Activated naive CD4-positive, alpha-beta T cell treated with anti-CD3 and anti-CD28 coated beads, Interleukin-2, amount 50 U/mL, for 72 hours (primary cell): ENCODE measurements at regions not wholly inside any gene's neighbourhood (a gene's known extent, or its start where the extent isn't known, plus 50 kb on each side); places are given as distances from the start of the nearest gene placed in this dataset.

Source experiments
- ATAC-seq, 2 donors: fragments of 150-1000 bp; cut with Tn5 transposase; 2 replicates each; pipeline ENCODE4 v1.10.0; 2021; ENCODE audit warnings: mild to moderate bottlenecking in 2 of 2, moderate library complexity in 2 of 2
- DNase-seq, 2 donors: peaks; one replicate each; pipeline ENCODE4 v3.0.0; 2021 to 2022; ENCODE audit warnings: low spot score in 2 of 2
- H3K27ac Mint-ChIP-seq, 2 donors: one replicate each; pipeline ENCODE4 v1.8.0; 2022; ENCODE audit warnings: mild to moderate bottlenecking in 2 of 2, mixed read lengths in 2 of 2
- H3K36me3 Mint-ChIP-seq, 2 donors: one replicate each; pipeline ENCODE4 v1.8.0; 2022; ENCODE audit warnings: mixed read lengths in 2 of 2
- H3K9me3 Mint-ChIP-seq, 2 donors: one replicate each; pipeline ENCODE4 v1.8.0; 2022; ENCODE audit warnings: mixed read lengths in 2 of 2

DNA sequence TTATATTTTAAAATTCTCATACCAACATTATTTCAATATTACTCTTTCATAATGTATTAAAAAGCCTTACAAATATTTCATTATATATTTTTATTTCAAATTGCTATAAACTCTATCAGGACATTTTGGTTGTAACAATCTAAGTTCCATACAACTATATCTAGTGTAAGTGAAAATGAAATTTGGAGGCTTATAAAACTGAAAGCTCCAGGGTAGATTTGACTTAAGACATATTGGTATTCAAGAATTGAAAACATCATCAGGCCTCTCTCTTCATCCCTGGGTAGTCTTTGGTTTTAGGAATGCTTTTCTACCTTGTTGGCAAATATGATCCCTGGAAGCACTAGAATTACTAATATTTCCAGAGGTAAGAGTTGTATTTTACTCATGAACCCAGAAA, 342.6 kb downstream of the DTHD1 start:
- ATAC-seq (no peak), DNase-seq (no peak)
- Mint-ChIP-seq H3K9me3 (peaks cover 0 to 4% of the 10 kb centered on the region in 2 donors), H3K36me3 (no peaks in the 10 kb centered on the region), H3K27ac (no peak overlapping the region)

DNA sequence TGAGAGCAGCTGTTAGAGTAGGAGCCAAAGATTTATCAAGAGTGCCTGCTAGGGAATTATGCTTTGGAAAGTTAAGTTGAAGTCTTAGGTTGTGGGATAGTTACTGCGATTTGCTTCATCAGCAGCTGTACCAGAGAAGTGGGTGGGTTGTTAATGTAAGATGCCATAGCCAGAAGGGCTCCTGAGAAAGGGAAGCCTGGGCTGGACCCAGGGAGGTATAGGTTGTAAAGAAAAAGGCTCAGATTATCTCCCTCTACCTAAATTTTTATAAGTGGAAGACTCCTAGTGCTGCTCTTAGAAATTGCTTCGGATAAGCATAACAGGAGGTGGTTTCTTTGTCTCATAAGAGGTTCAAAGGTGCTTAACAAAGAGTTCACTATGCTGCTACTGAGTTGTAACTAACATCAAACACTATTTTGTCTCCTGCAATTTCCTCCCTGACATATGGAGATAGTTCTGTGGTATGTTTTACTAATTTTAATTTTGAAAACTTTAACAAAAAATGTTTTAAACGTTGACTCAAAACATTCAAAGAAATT, 356.9 kb downstream of the DTHD1 start:
- no peak for DNase-seq
- no peak for ATAC-seq
- Mint-ChIP-seq H3K27ac (no peak overlapping the region), H3K36me3 (no peaks in the 10 kb centered on the region), H3K9me3 (no peaks in the 10 kb centered on the region)

DNA sequence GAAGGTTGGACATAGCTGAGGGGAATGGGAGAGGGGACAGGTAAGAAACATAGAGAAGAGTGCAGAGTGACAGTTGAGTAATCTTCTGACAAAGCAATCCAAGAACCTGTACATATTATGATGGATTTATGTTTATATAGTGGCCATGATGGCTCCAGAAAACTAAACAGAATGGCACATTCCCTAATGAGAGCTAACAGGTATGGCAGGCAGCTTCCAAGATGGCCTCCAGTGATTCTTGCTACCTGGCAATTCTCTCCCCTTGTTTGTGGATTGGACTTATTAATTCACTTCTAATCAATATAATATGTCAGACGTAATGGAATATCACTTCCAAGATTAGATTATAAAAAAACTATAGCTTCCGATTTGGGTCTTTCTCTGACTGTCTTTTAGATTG, 359.5 kb downstream of the DTHD1 start:
- no peaks in the 10 kb centered on the region for H3K9me3 Mint-ChIP-seq
- ATAC-seq (no peak), DNase-seq (no peak)
- H3K27ac Mint-ChIP-seq: no peak overlapping the region
- H3K36me3 Mint-ChIP-seq: no peaks in the 10 kb centered on the region

DNA sequence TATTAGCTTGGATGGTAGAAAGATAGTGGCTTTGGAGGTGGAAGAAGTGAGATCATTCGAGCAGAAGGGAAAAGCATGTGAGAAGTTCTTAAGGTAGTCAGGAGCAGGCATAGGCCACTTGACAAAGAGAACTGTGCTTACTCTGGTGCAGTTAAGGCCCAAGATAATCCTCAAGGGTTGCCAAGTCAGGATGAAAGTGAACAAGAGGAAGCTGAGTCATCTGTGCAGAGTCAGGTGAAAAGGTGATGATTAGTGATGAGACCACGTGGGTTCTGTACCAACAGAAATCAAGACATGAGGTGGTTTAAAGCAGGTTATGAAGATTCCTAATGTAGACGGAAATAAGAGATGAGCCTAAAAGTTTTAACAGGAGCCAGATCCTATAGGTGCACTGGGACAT, 369.8 kb downstream of the DTHD1 start:
- Mint-ChIP-seq H3K36me3 (no peaks in the 10 kb centered on the region), H3K27ac (no peak overlapping the region), H3K9me3 (no peaks in the 10 kb centered on the region)
- peak; percentile 61 to 96 for ATAC-seq
- no peak for DNase-seq

DNA sequence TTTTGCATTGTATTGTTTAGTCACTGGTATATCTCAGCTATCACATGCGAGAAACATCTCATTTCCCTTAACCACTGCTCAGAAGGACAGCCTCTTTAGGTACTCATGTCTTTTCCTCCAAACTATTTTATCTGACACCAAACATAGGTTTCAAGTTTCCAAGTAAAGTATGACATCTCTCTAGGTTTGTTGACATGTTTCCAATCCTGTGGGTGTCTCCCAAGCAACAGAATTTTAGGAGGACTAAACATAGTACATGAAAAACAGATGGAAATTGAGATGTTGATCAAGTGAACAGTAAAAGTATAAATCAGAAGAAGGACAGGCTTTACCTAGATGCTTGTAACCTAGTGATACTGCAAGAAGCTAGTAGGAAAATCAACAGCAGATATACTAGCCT, 371.4 kb downstream of the DTHD1 start:
- Mint-ChIP-seq H3K36me3 (no peaks in the 10 kb centered on the region), H3K27ac (no peak overlapping the region), H3K9me3 (no peaks in the 10 kb centered on the region)
- ATAC-seq (no peak), DNase-seq (no peak)

DNA sequence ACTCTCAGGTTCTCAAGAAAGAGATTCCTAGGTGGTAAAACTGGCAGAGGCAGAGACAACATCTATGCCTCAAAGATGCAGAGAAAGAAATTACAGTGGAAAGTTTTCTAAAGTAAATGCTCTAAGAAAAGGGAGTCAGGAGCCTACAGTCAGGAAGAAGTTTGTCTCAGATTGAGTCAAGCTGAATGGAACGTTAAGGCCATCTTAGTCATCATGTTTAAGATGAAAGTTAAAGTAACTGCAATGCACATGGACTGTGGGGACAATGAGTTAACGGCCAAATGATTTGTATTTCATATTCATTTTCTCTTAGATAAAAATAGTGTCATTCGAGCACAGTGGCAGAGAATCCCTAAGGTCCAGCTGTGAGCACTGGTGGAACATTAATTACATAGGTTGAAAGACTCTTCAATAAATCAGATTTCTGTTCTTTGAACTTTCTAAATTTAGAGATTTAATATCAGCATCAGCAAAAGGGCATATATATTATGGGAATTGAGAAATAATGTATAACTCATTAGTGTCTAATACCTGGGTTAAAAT, 384.6 kb downstream of the DTHD1 start:
- H3K36me3 Mint-ChIP-seq: no peaks in the 10 kb centered on the region
- H3K9me3 Mint-ChIP-seq: peaks cover 0 to 1% of the 10 kb centered on the region in 2 donors
- DNase-seq: no peak
- H3K27ac Mint-ChIP-seq: no peak overlapping the region
- ATAC-seq: no peak

DNA sequence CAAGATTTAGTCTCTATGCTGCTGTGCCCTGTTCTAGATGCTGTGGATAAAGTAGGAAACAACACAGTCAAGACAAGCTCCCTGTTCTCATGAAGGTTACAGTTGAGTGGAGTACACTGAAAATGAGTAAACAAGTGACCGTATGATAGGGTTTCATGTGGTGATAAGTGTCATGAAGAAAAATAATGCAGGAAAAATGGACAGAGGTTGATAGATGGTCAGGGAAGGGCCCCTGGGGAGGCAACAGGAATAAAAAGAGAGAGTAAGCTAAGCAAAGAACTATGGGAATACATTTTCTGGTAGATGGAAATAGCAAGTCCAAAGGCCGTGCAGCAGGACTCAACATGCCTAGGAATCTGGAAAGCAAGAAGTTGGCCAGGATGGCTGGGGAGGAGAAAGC, 394.0 kb downstream of the DTHD1 start:
- Mint-ChIP-seq H3K9me3 (no peaks in the 10 kb centered on the region), H3K27ac (peak overlapping the region in 1 of 2 donors; percentile 51), H3K36me3 (no peaks in the 10 kb centered on the region)
- DNase-seq (no peak), ATAC-seq (no peak)

DNA sequence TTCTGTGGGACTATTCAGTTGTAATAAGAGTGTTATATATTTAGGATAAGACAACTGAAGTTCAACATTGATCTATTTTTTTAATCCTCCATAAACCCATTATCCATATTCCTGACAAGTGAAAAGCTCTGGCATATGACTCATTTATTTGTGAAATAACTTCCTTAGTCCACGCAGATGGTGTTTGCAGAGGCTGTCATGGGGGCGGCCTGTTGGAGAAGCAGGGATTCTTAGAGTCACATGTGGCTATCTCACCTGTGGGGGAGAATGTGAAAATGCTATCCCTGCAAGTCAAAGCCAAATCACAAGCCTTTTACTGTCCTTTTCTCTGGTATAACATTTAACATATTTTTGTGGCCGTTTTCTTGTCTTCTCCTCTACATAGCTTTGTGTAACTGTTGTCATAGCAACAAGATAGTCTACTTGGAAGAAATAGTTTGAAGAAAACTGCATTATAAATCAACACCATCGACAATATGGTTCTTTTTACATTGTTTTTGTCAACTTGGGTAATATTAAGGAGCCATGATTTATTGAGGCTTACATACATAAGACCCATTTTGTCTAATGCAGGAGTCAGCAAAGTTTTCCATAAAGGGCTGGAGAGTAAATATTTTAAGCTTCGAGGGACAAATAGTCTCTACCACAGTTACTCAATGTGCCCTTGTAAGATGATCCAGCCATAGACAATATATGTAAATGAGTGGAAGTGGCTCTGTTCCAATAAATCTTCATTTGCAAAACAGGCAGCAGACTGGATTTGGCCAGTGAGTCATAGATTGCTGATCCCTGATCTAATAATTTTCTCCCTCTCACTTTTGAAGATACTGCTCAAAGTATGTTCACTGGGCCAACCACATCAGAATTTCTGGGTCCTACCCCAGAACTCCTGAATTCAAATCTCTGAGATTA, 395.0 kb downstream of the DTHD1 start:
- no peak overlapping the region for H3K27ac Mint-ChIP-seq
- H3K9me3 Mint-ChIP-seq: peaks cover 0 to 3% of the 10 kb centered on the region in 2 donors
- ATAC-seq (no peak), DNase-seq (no peak)
- no peaks in the 10 kb centered on the region for H3K36me3 Mint-ChIP-seq

DNA sequence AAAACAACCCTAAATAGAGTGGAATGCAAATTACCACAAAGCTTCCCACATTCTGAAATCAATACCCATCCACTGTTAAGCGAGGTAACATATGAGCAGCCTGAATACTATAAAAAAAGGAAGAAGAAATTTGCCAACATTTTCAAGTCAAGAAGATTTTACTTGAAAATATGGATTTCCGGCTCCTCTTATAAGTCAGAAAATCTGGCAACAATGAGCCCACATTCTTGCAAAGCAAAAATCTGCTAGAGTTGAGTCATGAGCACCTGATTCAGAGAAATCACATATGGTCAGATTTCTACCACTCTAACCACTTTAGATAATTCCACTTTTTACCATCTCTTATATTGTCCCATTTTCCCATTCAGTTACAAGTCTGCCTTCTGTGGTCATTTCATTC, 395.7 kb downstream of the DTHD1 start:
- Mint-ChIP-seq H3K36me3 (no peaks in the 10 kb centered on the region), H3K27ac (no peak overlapping the region), H3K9me3 (peaks cover 0 to 5% of the 10 kb centered on the region in 2 donors)
- DNase-seq: no peak
- ATAC-seq: no peak

DNA sequence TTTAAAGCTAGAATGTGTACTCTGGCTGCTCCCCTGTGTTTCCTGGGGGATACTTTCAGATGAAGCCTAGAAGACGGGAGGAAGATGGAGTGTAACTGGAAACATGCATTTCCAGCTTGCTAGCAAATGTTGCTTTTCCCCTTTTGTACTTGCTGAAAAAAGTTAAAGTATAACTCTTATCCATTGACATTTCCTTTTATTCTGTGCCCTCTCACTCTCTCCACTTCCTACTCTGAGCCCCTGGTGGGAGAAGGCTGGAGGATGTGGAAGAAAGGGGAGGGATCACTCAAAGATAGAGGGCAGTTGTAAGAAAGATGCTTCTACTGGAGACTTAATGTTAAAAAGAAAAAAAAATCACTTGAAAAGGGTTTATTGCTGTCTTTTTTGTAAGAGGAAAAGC, 396.5 kb downstream of the DTHD1 start:
- H3K36me3 Mint-ChIP-seq: no peaks in the 10 kb centered on the region
- no peak overlapping the region for H3K27ac Mint-ChIP-seq
- ATAC-seq (no peak), DNase-seq (no peak)
- H3K9me3 Mint-ChIP-seq: peaks cover 0 to 5% of the 10 kb centered on the region in 2 donors

DNA sequence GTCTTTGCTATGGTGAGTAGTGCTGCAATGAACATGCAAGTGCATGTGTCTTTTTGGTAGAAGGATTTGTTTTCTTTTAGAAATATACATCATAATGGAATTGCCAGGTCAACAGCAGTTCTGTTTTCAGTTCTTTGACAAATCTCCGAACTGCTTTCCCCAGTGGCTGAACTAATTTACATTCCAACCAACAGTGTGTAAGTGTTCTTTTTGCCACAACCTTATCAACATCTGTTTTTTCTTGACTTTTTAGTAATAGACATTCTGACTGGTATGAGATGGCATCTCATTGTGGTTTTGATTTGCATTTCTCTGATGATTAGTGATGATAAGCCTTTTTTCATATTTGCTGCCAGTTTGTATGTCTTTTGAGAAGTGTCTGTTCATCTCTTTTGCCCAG, 406.3 kb downstream of the DTHD1 start:
- Mint-ChIP-seq H3K36me3 (peaks cover 0 to 5% of the 10 kb centered on the region in 2 donors), H3K9me3 (peaks cover 10 to 11% of the 10 kb centered on the region in 2 donors), H3K27ac (no peak overlapping the region)
- ATAC-seq: no peak
- no peak for DNase-seq

DNA sequence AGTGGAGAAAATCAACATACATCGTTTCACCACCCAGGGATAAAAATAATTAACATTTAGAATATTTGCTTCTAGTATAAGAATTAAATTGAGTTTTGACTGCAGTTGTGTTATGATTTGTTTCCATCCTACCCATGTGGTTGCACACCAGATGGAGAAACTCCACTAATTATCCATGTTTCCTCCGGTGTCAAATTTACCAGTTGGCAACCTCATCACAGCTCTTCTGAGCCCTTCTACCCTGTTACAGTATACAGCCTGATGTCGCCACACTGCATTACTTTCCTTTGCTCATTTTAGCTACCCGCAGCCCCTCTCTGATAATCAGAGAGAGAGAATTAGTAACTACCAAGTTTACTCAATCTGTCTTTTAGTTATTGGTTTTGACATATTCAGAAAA, 411.2 kb downstream of the DTHD1 start:
- ATAC-seq: no peak
- Mint-ChIP-seq H3K36me3 (peaks cover 0 to 5% of the 10 kb centered on the region in 2 donors), H3K9me3 (peaks cover 3 to 11% of the 10 kb centered on the region in 2 donors), H3K27ac (no peak overlapping the region)
- DNase-seq: no peak

DNA sequence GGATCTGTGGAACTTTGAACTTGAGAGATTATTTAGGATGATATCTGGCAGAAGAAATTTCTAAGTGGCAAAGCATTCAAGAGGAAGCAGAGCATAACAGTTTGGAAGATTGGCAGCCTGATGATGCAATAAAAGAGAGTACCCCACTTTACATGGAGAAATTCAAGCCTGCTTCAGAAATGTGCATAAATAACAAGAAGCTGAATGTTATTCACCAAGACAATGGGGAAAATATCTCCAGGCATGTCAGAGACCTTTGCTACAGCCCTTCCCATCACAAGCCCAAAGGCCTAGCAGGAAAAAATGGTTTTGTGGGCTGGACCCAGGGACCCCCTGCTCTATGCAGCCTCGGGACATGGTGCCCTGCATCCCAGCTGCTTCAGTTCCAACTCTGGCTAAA, 420.8 kb downstream of the DTHD1 start:
- no peak for ATAC-seq
- Mint-ChIP-seq H3K27ac (no peak overlapping the region), H3K9me3 (peaks cover 7 to 11% of the 10 kb centered on the region in 2 donors), H3K36me3 (peaks cover 0 to 7% of the 10 kb centered on the region in 2 donors)
- no peak for DNase-seq

DNA sequence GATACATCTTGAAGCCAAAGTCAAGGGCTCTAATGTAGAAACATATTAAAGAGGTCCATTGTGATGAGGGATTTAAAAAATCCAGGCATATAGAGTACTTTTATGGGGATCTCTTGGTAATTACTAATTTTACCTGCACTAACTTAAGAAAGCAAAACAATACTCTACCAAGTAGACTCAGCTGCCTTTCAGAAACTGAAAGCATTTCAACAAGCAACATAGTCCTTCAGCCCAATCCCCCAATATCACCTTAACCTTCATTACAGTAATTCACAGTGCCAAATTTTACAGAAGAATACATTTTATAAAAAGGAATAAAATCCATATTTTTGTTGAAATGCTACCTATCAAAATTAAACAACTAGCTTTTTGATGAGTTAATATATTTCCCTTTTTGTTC, 422.9 kb downstream of the DTHD1 start:
- peaks cover 0 to 7% of the 10 kb centered on the region in 2 donors for H3K36me3 Mint-ChIP-seq
- peaks cover 7 to 11% of the 10 kb centered on the region in 2 donors for H3K9me3 Mint-ChIP-seq
- ATAC-seq: no peak
- DNase-seq: no peak
- H3K27ac Mint-ChIP-seq: no peak overlapping the region

DNA sequence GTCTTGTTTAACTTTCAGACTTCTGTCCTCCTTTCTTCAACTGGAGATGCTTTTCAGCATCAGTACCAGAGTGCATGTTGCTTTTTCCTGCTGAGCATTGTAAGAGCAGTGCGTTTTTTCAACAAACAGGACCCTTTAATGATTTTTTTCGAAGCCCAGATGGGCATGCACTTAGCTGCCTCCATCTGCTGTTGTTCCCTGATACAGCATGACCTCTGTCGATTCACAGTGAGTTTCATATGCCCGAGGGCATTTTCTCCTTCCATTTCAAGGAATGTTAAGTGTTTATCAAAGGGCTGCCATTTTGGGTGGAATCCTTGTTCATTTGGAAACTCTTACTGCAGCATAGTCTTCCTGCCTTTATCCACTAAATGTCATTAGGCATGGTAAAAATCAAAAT, 428.6 kb downstream of the DTHD1 start:
- no peak for DNase-seq
- no peak for ATAC-seq
- H3K36me3 Mint-ChIP-seq: no peaks in the 10 kb centered on the region
- H3K27ac Mint-ChIP-seq: no peak overlapping the region
- H3K9me3 Mint-ChIP-seq: peaks cover 0 to 4% of the 10 kb centered on the region in 2 donors

DNA sequence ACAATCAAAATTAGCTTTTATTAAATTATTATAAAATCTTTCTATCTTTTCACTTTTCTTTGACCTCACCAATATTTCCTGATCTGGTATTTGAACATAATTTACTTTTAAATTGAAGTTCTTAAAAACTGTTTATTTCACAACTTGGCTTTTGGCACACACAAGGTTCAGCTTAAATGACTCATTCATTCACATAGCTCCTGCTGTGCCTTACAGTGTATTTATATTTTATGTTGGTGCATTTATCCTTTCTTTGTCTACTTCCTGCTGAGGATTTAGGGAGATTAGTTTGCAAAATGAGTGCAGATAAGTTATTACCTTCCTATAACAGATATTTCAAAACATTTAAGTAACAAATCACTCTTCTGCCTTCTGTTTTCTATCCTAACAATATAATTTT, 430.6 kb downstream of the DTHD1 start:
- no peak overlapping the region for H3K27ac Mint-ChIP-seq
- ATAC-seq (no peak), DNase-seq (no peak)
- H3K9me3 Mint-ChIP-seq: peaks cover 0 to 4% of the 10 kb centered on the region in 2 donors
- no peaks in the 10 kb centered on the region for H3K36me3 Mint-ChIP-seq

DNA sequence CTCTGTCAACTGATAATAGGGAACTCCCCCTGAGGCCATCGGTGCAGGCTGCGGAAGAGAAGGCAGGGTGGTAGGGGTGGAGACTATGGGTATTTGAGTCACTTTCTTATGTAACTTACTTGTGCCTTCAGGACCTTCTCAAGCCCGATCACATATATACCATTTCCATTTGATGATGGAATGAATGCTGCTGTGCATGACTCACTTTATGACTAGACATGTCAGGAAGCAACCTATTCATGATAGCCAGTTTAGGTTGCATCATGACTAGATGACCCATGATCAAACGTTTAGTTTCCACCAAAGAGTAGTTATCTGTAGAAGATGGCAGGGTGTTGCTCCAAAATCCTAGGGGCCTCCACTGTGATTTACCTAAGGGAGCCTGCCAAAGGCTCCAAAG, 435.5 kb downstream of the DTHD1 start:
- H3K36me3 Mint-ChIP-seq: no peaks in the 10 kb centered on the region
- H3K27ac Mint-ChIP-seq: no peak overlapping the region
- H3K9me3 Mint-ChIP-seq: no peaks in the 10 kb centered on the region
- DNase-seq (no peak), ATAC-seq (no peak)

DNA sequence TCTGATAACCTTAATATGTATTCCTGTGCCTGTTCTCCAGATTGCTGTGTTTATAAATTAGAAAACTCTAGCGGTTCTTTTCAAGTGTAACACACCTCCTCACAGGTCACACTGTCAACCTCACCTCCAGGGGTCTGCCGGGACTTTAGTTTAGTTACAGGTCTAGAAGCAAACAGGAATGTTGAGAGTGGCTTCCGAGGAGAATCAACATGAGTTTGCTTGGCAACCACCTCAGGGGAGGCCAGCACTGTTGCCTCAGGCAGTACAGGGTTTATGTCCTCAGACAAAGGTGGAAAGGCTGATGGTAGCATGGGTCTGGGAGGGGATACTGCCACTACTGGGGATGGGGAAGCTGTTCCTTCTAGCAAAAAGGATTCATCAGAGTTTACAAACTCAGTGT, 438.0 kb downstream of the DTHD1 start:
- no peak for ATAC-seq

More for the DNA sequence above, 438.0 kb downstream of the DTHD1 start:
- no peaks in the 10 kb centered on the region for H3K36me3 Mint-ChIP-seq
- H3K27ac Mint-ChIP-seq: no peak overlapping the region
- DNase-seq: no peak
- H3K9me3 Mint-ChIP-seq: no peaks in the 10 kb centered on the region
